D721Med (cell line): ENCODE measurements at regions not wholly inside any gene's neighbourhood (a gene's known extent, or its start where the extent isn't known, plus 50 kb on each side); places are given as distances from the start of the nearest gene placed in this dataset.

ENCODE experiments used
- DNase-seq: peaks from one replicate; pipeline ENCODE4 v3.0.0; 2011; ENCODE audit warnings: low spot score; ENCODE audit not compliant: insufficient read length
- FAIRE-seq: peaks from 2 replicates; lab custom pipeline; 2011; peaks lifted over from hg19 to GRCh38; lab: Jason Lieb, UNC
- TF ChIP-seq, protein P1 (sequence below): IDR thresholded peaks from 2 replicates; pipeline ENCODE4 v1.5.1; 2012; ENCODE audit warnings: mild to moderate bottlenecking, control low read depth; ENCODE audit not compliant: insufficient read depth; ENCODE audit errors: missing control alignments

DNA sequence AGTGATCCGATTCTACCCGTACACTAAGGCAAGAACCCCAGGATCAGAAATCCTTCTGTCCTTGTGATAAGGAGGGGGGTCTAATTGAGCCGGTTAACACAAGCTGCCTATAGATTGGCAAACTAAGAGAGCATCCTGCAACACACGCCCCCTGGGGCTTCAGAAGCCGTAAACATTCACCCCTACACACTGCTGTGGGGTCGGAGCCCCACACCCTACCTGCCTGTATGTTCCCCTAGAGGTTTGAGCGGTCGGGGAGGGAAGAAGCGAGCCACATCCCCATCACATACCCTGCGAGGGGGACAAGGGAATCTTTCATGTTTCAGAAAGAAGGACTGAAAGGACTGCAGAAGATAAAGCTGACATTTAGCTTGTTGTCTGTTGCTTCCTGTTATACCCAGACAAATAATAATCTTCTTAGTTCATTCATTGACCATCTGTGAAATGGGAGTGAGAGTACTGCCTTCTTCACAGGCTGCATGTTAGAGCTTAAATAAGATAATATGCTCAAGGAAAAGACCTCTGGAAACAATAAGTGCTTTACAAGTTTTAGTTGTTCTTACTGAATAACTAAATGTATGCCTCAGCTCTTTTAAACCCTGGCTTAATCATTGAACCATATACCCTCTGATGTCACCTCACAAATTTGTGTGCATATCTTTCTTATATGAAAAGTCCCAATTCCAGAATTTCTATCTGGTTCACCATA, 74.2 kb upstream of the RNF217 start:
- TF ChIP-seq, protein P1, sequence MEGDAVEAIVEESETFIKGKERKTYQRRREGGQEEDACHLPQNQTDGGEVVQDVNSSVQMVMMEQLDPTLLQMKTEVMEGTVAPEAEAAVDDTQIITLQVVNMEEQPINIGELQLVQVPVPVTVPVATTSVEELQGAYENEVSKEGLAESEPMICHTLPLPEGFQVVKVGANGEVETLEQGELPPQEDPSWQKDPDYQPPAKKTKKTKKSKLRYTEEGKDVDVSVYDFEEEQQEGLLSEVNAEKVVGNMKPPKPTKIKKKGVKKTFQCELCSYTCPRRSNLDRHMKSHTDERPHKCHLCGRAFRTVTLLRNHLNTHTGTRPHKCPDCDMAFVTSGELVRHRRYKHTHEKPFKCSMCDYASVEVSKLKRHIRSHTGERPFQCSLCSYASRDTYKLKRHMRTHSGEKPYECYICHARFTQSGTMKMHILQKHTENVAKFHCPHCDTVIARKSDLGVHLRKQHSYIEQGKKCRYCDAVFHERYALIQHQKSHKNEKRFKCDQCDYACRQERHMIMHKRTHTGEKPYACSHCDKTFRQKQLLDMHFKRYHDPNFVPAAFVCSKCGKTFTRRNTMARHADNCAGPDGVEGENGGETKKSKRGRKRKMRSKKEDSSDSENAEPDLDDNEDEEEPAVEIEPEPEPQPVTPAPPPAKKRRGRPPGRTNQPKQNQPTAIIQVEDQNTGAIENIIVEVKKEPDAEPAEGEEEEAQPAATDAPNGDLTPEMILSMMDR = no peak
- DNase-seq (no peak), FAIRE-seq (no peak)

- DNase-seq (no peak), FAIRE-seq (peak; percentile 44)
- TF ChIP-seq, protein P1 = no peak
Measured at GRCh38 chr6:124888581-124889371, 73.5 kb upstream of the RNF217 start.

DNA sequence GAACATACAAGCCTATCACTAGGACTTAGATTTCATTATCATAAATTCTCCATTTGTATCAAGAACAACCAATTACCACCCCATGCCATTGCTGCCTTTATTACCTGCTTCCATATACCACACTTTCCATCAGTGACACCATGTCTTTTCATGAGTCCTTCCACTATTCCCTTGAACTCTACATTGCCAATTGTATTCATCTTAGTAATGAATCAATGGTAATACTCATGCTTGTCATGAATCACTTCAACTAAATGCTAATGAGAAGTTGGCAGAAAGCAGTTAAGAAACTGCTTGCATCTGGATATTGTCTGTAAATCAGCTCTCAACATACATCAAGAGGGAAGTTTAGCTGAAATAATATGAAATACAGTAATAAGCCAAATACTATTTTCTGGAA, 61.2 kb upstream of the RNF217 start:
- FAIRE-seq = no peak

DNA sequence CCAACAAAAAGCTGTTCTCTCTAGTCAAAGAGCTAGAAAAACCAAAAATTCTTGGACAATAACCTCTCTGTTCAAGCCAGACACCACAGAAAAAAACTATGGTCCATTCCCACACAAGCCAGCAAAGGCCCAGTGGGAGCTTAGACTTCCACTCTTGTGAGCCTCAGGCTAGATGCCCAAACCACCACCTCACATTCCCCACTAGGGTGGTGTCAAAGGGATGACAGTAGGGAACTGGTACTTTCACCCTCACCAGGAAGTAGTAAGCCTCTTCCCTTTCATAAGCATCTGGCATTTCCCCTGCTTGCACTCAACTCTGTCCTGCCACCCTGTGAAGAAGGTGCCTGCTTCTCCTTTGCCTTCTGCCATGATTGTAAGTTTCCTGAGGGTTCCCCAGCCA, 58.4 kb upstream of the RNF217 start:
- DNase-seq = no peak
- TF ChIP-seq, protein P1 = no peak
- no peak for FAIRE-seq

More for the DNA sequence above, 61.2 kb upstream of the RNF217 start:
- DNase-seq = no peak
- TF ChIP-seq, protein P1 = no peak

DNA sequence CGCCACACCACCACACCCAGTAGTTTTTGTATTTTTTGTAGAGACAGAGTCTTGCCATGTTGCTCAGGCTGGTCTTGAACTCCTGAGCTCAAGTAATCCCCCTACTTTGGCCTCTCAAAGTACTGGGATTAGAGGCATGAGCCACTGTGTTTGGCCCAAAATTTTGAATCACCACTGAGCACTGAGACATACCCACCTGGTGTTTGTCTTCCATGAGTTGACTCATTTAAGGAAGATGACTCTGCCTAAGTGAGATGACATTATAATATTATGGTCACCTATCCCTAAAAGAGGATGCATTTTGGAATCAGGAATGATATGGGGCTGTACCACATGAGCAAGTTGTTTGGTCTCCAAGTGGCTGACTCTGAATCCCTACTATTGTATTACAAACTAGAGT, 54.6 kb upstream of the RNF217 start:
- DNase-seq (no peak), FAIRE-seq (no peak)
- TF ChIP-seq, protein P1 = no peak
